Right ventricle myocardium inferior (tissue), 1 donor: ENCODE measurements at regions not wholly inside any gene's neighbourhood (a gene's known extent, or its start where the extent isn't known, plus 50 kb on each side); places are given as distances from the start of the nearest gene placed in this dataset.
"Not testable (repeated sequence)": the region's sequence is repeated elsewhere in the genome, so short reads cannot be mapped to it uniquely, and the experiment has no call there.

ENCODE experiments used
- ATAC-seq: fragments of 200-7000 bp; cut with Tn5 transposase; one replicate; pipeline ENCODE4 v1.9.1; 2020; ENCODE audit warnings: mild to moderate bottlenecking, moderate library complexity
- DNase-seq: peaks from one replicate; pipeline ENCODE4 v3.0.0; 2021; ENCODE audit errors: missing footprints
- intact Hi-C: fragments of 100-400 bp; cut with DNase I; formaldehyde crosslinking; loops from one replicate; pipeline ENCODE4 v1.11.0; 2022
- donor health status: DM: no; HTN: yes; CAD: no; lungs with severe emphysema.

DNA sequence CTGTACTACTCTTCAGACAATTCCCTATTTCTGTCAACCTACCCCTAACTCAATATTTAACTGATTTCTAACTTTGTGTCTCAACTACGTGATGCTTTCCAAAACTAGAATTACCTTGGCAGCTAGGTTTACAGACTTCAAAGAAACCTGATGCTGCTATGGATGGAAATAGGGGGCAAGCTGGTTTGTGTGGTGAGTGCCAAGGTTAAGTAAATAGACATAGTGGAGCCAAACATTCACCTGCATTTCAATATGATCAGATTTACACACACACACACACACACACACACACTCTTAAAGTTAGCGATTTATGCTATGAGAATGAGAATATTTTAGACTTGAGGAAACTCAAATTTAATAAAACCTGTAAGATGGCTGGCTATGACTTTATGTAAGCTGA lies 52.1 kb upstream of the POMZP3 start:
- not testable (repeated sequence) for DNase-seq, ATAC-seq

DNA sequence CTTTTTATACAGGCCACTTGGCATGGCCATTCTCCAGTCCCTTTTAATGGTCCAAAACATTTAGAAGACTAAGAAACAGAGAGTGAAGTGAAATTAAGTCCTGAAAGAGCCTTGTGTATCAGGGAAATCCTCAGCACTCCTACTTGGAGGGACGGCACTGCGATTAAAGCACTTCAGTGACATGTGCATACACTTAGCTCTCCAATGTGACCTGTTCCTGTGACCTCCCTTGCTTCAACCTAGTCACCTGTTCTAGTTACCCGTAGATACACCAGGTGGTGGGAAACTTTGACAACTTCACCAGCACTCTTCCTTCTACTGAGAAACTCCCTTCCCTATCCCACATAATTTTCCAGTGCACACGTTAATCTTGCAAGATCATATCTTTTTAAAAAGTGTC lies 51.4 kb upstream of the POMZP3 start:
- intact Hi-C loops, ATAC-seq, DNase-seq: not testable (repeated sequence)

More for the DNA sequence above, 52.1 kb upstream of the POMZP3 start:
- intact Hi-C loops: not testable (repeated sequence)

DNA sequence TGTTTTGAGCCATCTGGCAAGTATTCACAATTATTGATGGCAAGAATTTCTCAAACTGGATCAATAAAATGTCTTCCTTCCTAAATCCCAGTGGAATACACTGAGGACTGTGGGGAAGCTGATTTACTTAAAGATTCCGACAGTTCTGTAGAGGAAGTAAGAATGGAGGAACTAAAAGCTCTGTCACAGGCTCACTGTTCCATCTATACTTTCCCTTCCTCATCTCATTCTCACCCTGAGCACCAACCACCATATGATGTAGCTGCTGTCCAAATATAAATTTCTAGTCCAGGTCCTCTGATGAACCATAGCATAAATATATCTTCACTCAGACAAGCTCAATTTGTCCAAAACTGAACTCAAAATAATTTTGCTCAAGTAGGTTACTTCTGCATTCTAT lies 49.8 kb upstream of the POMZP3 start:
- intact Hi-C loops, DNase-seq, ATAC-seq: not testable (repeated sequence)
